ENCODE measurements at regions not wholly inside any gene's neighbourhood (a gene's known extent, or its start where the extent isn't known, plus 50 kb on each side); places are given as distances from the start of the nearest gene placed in this dataset.

DNA sequence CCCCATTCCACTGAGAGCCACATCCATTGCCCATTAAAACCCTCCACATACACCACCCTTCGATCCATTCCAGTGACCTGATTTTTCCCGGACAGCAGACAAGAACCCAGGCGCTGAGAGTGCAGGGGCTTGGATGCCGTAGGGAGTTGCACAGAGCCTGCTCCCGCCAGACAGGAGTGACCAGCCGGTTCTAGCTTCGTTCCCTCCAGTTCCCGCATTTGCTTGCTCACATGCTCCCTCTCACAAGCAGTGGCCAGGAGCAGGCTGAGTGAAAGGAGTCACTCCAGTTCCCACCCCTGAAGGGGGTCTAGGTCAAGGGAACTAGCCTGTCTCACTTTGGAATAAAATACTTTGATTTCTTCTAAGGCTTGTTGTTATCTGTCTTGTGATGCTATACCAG is 119.5 kb downstream of the SKIDA1 start:
- 95% methylated on average over 8 of the region's 8 CpGs for WGBS
- Histone ChIP-seq H3K27me3 (ENCODE audit: insufficient read depth, low read length) (no peaks in the 10 kb centered on the region), H3K27ac (ENCODE audit: low read depth, low read length) (no peak overlapping the region), H3K9ac (ENCODE audit: low read depth, low read length) (no peak overlapping the region), H3K36me3 (ENCODE audit: insufficient read depth, low read length) (no peaks in the 10 kb centered on the region), H3K9me3 (ENCODE audit: insufficient read depth, low read depth, low read length) (no peaks in the 10 kb centered on the region), H3K4me1 (ENCODE audit: insufficient read depth, low read length) (peaks cover 22% of the 10 kb centered on the region), H3K4me3 (ENCODE audit: low read length) (no peak overlapping the region)

DNA sequence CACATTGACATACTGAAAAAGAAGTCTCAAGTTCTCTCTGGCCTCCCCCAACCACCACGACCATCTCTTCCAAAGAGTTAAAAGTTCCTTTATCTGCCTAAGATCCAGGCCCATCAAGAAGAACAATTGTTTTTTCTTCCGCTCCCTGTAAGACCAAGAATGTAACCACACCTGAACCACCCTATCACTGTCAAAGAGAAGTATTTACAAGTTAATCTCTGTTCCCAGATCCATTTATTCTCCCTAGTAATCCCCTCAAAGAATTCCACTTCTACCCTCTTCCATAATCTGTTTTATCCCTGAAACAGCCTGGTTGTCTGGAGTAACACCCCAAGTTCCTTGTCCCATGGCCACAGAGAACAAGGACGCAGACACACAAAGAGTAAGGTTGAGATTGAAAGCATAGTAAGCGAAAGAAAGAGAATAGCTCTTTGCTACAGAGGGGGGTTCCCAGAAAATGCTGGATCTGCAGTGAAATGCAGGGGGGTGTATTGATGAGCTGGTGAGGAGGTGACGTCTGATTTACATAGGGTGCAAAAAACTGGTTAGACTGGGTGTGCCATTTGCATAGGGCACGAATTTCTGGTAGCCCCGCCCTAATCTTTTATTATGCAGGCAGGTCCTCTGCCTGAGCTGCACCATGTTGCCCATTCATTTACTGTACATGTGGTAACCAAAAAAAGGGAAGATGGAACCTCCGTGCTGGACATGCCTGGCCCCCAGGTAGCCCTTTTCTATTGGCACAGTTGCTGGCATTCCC is 122.0 kb downstream of the SKIDA1 start:
- peaks cover 33% of the 10 kb centered on the region for H3K4me1 ChIP-seq (ENCODE audit: insufficient read depth, low read length)
- H3K27ac ChIP-seq (ENCODE audit: low read depth, low read length) = no peak overlapping the region
- 85% methylated on average over 8 of the region's 8 CpGs for WGBS

DNA sequence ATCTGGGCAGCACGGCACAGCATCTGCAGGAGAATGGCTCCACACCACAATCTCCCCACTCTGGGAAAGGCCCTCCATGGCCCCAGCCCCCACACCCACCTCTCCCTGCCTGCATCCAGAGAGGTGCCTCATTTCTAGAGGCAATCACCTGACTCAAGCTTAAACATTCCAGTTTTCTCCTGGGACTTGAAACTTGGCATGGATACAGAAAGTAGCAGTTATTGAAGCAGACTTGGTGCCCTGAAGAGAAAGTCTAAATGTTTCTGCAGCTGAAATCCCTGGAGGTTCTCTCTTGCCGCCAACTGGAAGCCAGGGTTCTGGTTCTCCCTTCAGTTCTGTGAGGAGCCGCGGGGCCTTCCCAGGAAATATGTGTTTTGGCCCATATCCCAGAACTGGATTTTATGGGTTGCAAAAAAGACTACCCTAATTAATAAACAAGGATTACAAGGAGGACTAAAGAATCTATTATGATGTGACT is 122.8 kb downstream of the SKIDA1 start:
- Histone ChIP-seq H3K4me3 (ENCODE audit: low read length) (no peak overlapping the region), H3K9ac (ENCODE audit: low read depth, low read length) (no peak overlapping the region), H3K27me3 (ENCODE audit: insufficient read depth, low read length) (no peaks in the 10 kb centered on the region), H3K9me3 (ENCODE audit: insufficient read depth, low read depth, low read length) (no peaks in the 10 kb centered on the region), H3K27ac (ENCODE audit: low read depth, low read length) (no peak overlapping the region), H3K4me1 (ENCODE audit: insufficient read depth, low read length) (peaks cover 31% of the 10 kb centered on the region), H3K36me3 (ENCODE audit: insufficient read depth, low read length) (no peaks in the 10 kb centered on the region)
- 95% methylated on average over 4 of the region's 4 CpGs for WGBS

More for the DNA sequence above, 122.0 kb downstream of the SKIDA1 start:
- H3K27me3 ChIP-seq (ENCODE audit: insufficient read depth, low read length) = no peaks in the 10 kb centered on the region
- no peak overlapping the region for H3K9ac ChIP-seq (ENCODE audit: low read depth, low read length)
- H3K36me3 ChIP-seq (ENCODE audit: insufficient read depth, low read length) = no peaks in the 10 kb centered on the region
- no peak overlapping the region for H3K4me3 ChIP-seq (ENCODE audit: low read length)
- H3K9me3 ChIP-seq (ENCODE audit: insufficient read depth, low read depth, low read length) = no peaks in the 10 kb centered on the region

DNA sequence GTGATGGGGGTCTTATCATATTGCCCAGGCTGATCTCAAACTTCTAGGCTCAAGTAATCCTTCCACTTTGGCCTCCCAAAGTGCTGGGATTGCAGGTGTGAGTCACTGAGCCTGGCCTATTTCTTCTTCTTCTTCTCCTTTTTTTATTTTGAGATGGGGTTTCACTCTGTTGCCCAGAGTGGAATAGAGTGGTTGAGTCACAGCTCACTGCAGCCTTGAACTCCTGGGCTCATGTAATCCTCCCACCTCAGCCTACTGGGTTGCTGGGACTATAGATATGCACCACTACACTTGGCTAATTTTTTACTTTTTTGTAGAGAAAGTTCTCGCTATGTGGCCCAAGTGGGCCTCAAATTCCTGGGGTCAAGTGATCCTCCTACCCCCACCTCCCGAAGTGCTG is 124.3 kb downstream of the SKIDA1 start:
- H3K4me1 ChIP-seq (ENCODE audit: insufficient read depth, low read length) = peaks cover 19% of the 10 kb centered on the region; the same call in 1 of the 2 replicates
- no peak overlapping the region for H3K27ac ChIP-seq (ENCODE audit: low read depth, low read length)
- H3K36me3 ChIP-seq (ENCODE audit: insufficient read depth, low read length) = no peaks in the 10 kb centered on the region
- H3K9me3 ChIP-seq (ENCODE audit: insufficient read depth, low read depth, low read length) = no peaks in the 10 kb centered on the region
- H3K27me3 ChIP-seq (ENCODE audit: insufficient read depth, low read length) = no peaks in the 10 kb centered on the region
- no peak overlapping the region for H3K4me3 ChIP-seq (ENCODE audit: low read length)
- no peak overlapping the region for H3K9ac ChIP-seq (ENCODE audit: low read depth, low read length)
- 96% methylated on average over 2 of the region's 2 CpGs for WGBS

DNA sequence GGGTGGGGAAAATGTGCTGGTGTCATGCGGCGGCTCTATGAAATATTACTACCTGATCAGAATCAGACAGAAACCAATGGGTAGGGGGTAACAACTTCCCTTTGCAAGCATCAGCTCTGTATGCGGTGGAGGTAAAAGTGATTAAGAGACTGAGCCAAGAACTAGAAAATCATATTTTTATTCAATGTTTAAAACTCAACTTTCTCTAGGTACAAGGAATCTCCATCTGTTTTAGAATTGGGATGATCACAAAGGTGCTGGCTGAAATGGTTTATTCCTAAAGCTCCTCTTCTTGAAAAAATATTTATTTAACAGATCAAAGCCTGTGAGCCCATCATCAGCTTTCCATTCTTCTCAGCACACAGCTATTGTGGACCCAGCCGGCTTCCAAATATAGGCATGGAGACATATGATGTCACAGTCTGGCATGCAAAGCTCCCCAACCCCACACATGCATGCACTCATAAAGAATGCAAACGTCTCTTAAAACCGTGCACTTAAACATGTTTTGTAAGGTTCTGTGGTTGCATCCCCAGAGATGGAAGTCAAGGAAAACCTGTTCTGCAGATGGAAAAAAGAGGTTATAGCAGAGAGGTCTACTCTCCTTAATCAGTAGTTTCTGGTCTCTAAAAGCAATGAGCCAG is 126.0 kb downstream of the SKIDA1 start:
- 67% methylated on average over 6 of the region's 6 CpGs for WGBS
- H3K36me3 ChIP-seq (ENCODE audit: insufficient read depth, low read length) = no peaks in the 10 kb centered on the region
- peaks cover 19% of the 10 kb centered on the region; the same call in 1 of the 2 replicates for H3K4me1 ChIP-seq (ENCODE audit: insufficient read depth, low read length)
- H3K9me3 ChIP-seq (ENCODE audit: insufficient read depth, low read depth, low read length) = no peaks in the 10 kb centered on the region
- no peaks in the 10 kb centered on the region for H3K27me3 ChIP-seq (ENCODE audit: insufficient read depth, low read length)
- no peak overlapping the region for H3K9ac ChIP-seq (ENCODE audit: low read depth, low read length)
- no peak overlapping the region for H3K4me3 ChIP-seq (ENCODE audit: low read length)
- H3K27ac ChIP-seq (ENCODE audit: low read depth, low read length) = no peak overlapping the region

DNA sequence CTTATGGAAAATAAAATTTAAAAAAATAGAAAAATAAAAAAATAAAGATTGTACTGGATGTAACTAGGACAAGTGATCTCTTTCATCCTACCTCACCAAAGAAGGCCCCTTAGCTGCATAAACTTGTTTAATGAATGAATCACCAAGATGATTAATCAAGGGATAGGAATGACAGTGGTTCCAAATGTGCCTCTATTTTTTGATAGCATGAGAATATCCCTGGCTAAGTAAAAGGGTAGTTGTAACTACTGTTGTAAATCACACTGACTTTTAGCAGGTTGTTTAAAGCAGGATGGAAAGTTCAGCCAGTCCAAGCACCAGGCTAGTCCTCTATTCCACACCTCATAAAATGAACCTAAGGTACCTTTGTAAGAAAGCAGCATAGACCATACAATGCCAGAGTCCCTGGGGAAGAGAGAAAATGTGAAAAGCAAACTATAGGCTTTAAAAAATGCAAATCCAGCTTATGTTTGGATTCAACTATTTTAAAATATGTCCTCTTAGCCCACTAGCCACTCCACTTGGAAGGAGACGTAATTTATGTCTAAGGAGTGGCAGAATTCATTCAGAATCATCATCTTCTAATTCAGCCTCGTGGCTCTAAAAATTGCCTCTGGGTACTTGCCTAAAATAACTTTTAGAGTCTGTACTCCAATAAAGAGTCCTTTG is 126.8 kb downstream of the SKIDA1 start:
- Histone ChIP-seq H3K27ac (ENCODE audit: low read depth, low read length) (no peak overlapping the region), H3K27me3 (ENCODE audit: insufficient read depth, low read length) (no peaks in the 10 kb centered on the region), H3K4me3 (ENCODE audit: low read length) (no peak overlapping the region), H3K36me3 (ENCODE audit: insufficient read depth, low read length) (no peaks in the 10 kb centered on the region), H3K9ac (ENCODE audit: low read depth, low read length) (no peak overlapping the region), H3K4me1 (ENCODE audit: insufficient read depth, low read length) (peaks cover 19% of the 10 kb centered on the region; the same call in 1 of the 2 replicates), H3K9me3 (ENCODE audit: insufficient read depth, low read depth, low read length) (no peaks in the 10 kb centered on the region)
- WGBS = 89% methylated on average over 2 of the region's 2 CpGs

DNA sequence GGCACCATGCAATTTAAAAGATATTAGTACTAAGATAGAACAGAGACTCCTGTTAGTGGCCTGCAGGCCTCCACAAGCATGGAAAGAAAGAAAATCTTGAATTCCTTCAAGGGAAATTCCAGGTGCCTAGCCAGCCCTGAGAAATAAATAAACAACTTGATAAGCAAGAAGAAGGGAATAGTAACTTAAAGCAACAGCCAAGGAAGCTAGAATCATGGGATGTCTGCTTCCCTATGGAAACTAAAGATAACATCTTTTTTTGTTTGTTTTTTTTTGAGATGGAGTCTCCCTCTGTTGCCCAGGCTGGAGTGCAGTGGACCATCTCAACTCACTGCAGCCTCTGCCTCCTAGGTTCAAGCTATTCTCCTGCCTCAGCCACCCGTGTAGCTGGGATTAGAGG is 128.6 kb downstream of the SKIDA1 start:
- H3K9ac ChIP-seq (ENCODE audit: low read depth, low read length) = no peak overlapping the region
- H3K4me1 ChIP-seq (ENCODE audit: insufficient read depth, low read length) = peaks cover 11% of the 10 kb centered on the region; the same call in 1 of the 2 replicates
- H3K27me3 ChIP-seq (ENCODE audit: insufficient read depth, low read length) = no peaks in the 10 kb centered on the region
- no peak overlapping the region for H3K4me3 ChIP-seq (ENCODE audit: low read length)
- no peaks in the 10 kb centered on the region for H3K9me3 ChIP-seq (ENCODE audit: insufficient read depth, low read depth, low read length)
- H3K36me3 ChIP-seq (ENCODE audit: insufficient read depth, low read length) = no peaks in the 10 kb centered on the region
- no peak overlapping the region for H3K27ac ChIP-seq (ENCODE audit: low read depth, low read length)
- WGBS = 82% methylated on average over 1 of the region's 1 CpG

DNA sequence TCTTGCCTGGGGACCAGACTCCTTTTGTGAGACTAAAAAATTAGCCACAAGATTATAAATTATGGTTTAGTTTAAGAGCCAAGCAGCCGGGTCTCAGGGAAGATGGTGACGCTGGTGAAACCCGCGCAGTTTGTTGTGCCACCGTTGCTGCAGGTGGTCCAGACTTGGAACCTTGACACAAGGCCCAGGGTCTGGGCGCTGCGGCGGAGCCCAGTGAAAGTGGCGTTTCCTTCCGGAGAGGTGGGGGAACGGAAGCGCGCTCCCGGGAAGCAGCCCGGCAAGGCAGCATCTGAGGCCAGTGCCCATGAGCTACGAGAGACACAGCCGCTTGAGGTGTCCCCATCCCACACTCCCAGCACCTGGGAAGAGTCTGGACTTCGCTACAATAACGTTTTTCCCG is 131.6 kb downstream of the SKIDA1 start:
- Histone ChIP-seq H3K4me3 (ENCODE audit: low read length) (no peak overlapping the region), H3K27ac (ENCODE audit: low read depth, low read length) (no peak overlapping the region), H3K36me3 (ENCODE audit: insufficient read depth, low read length) (no peaks in the 10 kb centered on the region), H3K27me3 (ENCODE audit: insufficient read depth, low read length) (no peaks in the 10 kb centered on the region), H3K9ac (ENCODE audit: low read depth, low read length) (no peak overlapping the region), H3K4me1 (ENCODE audit: insufficient read depth, low read length) (peaks cover 17% of the 10 kb centered on the region), H3K9me3 (ENCODE audit: insufficient read depth, low read depth, low read length) (no peaks in the 10 kb centered on the region)
- WGBS = 96% methylated on average over 20 of the region's 20 CpGs

DNA sequence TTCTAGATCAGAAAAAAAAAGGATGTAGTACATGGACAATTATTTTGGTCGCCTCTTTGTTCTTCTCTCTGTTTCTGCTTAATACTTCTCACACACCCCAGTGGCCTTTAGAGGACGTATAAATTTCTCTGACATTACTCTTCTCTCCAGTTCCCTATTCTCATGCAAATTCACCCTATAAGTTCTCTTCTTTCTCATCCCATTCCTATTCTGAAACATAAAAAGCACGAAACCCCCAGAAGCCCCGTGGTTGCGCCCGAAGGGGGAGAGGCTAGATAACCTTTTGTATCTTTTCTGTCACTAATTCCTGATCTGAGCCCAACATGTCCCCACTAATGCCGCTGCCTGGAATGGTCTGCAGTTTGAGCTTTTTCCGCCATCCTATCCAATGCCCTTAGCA is 136.9 kb downstream of the SKIDA1 start:
- Histone ChIP-seq H3K9ac (ENCODE audit: low read depth, low read length) (no peak overlapping the region), H3K9me3 (ENCODE audit: insufficient read depth, low read depth, low read length) (no peaks in the 10 kb centered on the region), H3K4me1 (ENCODE audit: insufficient read depth, low read length) (peaks cover 31% of the 10 kb centered on the region), H3K27ac (ENCODE audit: low read depth, low read length) (peak overlapping the region; percentile 78), H3K36me3 (ENCODE audit: insufficient read depth, low read length) (no peaks in the 10 kb centered on the region), H3K27me3 (ENCODE audit: insufficient read depth, low read length) (no peaks in the 10 kb centered on the region), H3K4me3 (ENCODE audit: low read length) (no peak overlapping the region)
- 49% methylated on average over 8 of the region's 8 CpGs for WGBS

DNA sequence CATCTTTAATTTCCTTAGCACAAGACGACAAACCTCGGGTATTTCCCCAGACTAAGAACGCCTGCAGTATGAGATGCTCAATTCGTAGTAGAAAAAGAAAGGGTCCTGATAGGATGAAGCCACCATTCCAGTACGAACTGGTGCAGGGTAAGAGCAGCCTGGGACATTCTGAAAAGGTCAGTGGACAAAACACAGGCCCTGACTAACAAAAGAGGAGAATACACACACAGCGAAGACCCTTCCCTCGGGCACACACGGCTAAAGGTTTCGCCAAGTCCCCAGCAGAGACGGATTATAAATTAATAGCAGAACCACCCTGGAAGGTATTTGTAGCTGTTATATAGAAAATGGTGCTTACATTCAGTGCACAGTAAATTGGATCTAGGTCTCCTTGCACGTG is 137.6 kb downstream of the SKIDA1 start:
- H3K4me3 ChIP-seq (ENCODE audit: low read length) = no peak overlapping the region
- 79% methylated on average over 11 of the region's 11 CpGs for WGBS
- no peak overlapping the region for H3K27ac ChIP-seq (ENCODE audit: low read depth, low read length)
- H3K4me1 ChIP-seq (ENCODE audit: insufficient read depth, low read length) = peaks cover 31% of the 10 kb centered on the region
- no peak overlapping the region for H3K9ac ChIP-seq (ENCODE audit: low read depth, low read length)
- H3K9me3 ChIP-seq (ENCODE audit: insufficient read depth, low read depth, low read length) = no peaks in the 10 kb centered on the region
- H3K27me3 ChIP-seq (ENCODE audit: insufficient read depth, low read length) = no peaks in the 10 kb centered on the region
- no peaks in the 10 kb centered on the region for H3K36me3 ChIP-seq (ENCODE audit: insufficient read depth, low read length)

DNA sequence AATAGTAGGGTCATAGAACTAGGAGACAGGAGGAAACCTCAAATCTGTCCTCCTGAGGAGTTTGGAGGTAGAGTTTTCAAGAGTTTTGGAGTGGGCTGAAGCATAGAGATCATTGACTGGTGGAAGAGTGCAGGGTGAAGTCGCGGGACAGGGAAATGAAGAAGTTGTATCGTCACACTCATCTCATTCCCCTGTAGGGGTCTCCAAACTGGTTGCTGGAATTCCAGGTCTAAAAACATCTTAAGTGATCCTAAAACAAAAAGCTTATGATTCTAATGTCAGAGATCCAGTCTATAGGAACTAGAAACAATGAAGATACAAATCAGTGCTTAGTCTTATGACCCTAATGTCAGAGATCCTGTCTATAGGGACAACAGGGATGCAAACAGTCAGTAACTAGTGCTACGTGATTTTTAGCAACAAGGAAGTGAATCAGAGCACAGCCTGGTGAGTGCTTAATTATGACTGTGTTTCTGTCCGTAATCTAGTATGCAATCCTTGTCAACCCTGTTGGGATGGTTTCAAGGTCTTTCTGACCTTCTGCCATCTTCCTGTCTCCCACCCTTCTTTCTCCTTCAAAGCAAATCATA is 139.4 kb downstream of the SKIDA1 start:
- H3K4me1 ChIP-seq (ENCODE audit: insufficient read depth, low read length) = peaks cover 29% of the 10 kb centered on the region
- H3K9ac ChIP-seq (ENCODE audit: low read depth, low read length) = no peak overlapping the region
- no peaks in the 10 kb centered on the region for H3K27me3 ChIP-seq (ENCODE audit: insufficient read depth, low read length)
- 95% methylated on average over 2 of the region's 5 CpGs for WGBS
- H3K36me3 ChIP-seq (ENCODE audit: insufficient read depth, low read length) = no peaks in the 10 kb centered on the region
- no peaks in the 10 kb centered on the region for H3K9me3 ChIP-seq (ENCODE audit: insufficient read depth, low read depth, low read length)
- H3K4me3 ChIP-seq (ENCODE audit: low read length) = no peak overlapping the region
- no peak overlapping the region for H3K27ac ChIP-seq (ENCODE audit: low read depth, low read length)

Measured in HUES64 (cell line).